Heart left ventricle (tissue), 13 donors: ENCODE measurements at regions not wholly inside any gene's neighbourhood (a gene's known extent, or its start where the extent isn't known, plus 50 kb on each side); places are given as distances from the start of the nearest gene placed in this dataset.

Experiments
- CTCF ChIP-seq, 12 donors: fragments of 200-600 bp; sonication (generic) in 4 of 12; IDR thresholded peaks; one replicate each; pipeline versions ENCODE4 v1.5.0 to v1.8.0; 2018 to 2022; ENCODE audit warnings: antibody characterized with exemption in 12 of 12, mild to moderate bottlenecking in 5 of 12
- POLR2A ChIP-seq, 2 donors: fragments of 450-650 bp; IDR thresholded peaks; one replicate each; pipeline ENCODE4 v1.6.1; 2017; ENCODE audit warnings: antibody characterized with exemption in 2 of 2, mild to moderate bottlenecking in 2 of 2, moderate library complexity in 2 of 2
- donor health status: ischemic (EF 13 %, LVEDD 7.1; RV severe dilation, severe dysfunction).
- donor health status: DM: no; HTN: yes; CAD: no.
- donor health status: DM: no; HTN: no; CAD: no.
- donor health status: ischemic (EF 25% LVEDD 6.9; RV normal size, moderate dysfunction).
- donor health status: ischemic (EF 25% LVEDD 5.7; RV mildly dilated, moderate dysfunction).
- donor health status: ischemic (EF 35%, LVEDD 5.7; RV mildly dilated, moderate dysfunction).
- donor health status: nonischemic (EF 11% LVEDD 7.7; RV severe dilation, severe dysfunction).
- donor health status: DM: yes; HTN: yes; CAD: no.
- donor health status: PGD.
- donor health status: ischemic (EF 29% LVEDD 5.4; RV normal size, mild dysfunction).
- donor health status: nonischemic (EF 23%, LVEDD 6.1; RV moderate dilation, normal function).

GRCh38 chr1:90334137-90334536 lies 339.2 kb downstream of the ZNF326 start:
- TF ChIP-seq CTCF (IDR thresholded peaks at IDR 0.05) (no peak), POLR2A (IDR thresholded peaks at IDR 0.05) (no peak)
